ENCODE measurements at regions not wholly inside any gene's neighbourhood (a gene's known extent, or its start where the extent isn't known, plus 50 kb on each side); places are given as distances from the start of the nearest gene placed in this dataset.

DNA sequence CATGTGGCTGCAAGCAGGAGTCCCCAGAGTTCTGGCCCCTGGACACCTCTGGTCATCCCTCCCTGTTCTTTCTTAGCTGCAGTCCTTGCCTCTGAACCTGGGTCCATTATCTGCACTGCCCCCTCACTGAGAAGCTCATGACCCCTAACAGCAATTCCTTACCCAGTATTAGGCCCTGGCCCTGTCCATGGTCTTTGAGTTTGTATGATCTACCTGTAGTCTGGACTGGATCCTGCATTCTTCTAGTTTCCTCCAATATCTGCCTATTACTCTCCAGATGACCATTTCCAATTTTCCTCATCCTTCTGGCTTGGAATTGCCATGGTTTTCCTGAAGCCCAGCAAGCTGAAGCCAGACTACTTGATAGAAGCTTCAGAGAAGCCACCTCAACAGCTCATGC lies 302.4 kb upstream of the HS6ST1 start:
- Histone ChIP-seq H3K27me3 (ENCODE audit: control insufficient read depth in 1 of 2, insufficient read depth in 2 of 2, low read length in 2 of 2) (no peaks in the 10 kb centered on the region), H3K9ac (ENCODE audit: low read length) (no peak overlapping the region), H3K27ac (ENCODE audit: low read depth, low read length) (no peak overlapping the region), H3K4me3 (ENCODE audit: low read depth in 1 of 2, low read length in 2 of 2) (no peak overlapping the region), H3K36me3 (ENCODE audit: insufficient read depth, low read length) (no peaks in the 10 kb centered on the region), H3K9me3 (ENCODE audit: low read length) (no peaks in the 10 kb centered on the region), H3K4me1 (ENCODE audit: insufficient read depth, low read length) (no peaks in the 10 kb centered on the region)

DNA sequence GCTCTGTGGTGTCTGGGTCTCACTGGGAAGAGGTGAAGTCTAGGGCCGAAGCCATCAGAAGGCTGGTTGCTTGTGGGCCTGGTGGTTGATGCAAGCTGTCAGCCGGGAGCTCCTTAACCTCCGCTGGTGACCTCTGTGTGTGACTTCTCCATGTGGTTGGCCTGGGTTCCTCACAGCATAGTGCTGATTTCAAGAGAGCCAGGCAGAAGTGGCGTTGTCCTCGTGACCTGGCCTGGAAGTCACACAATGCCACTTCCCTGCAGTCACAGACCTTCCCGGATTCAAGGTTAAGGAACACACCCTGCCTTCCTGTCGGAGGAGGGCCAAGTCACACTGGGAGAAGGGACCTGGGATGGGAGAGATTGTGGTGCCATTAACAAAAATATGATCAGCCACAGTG lies 303.7 kb upstream of the HS6ST1 start:
- H3K9me3 ChIP-seq (ENCODE audit: low read length) = no peaks in the 10 kb centered on the region
- no peak overlapping the region for H3K4me3 ChIP-seq (ENCODE audit: low read depth in 1 of 2, low read length in 2 of 2)
- no peak overlapping the region for H3K9ac ChIP-seq (ENCODE audit: low read length)
- H3K4me1 ChIP-seq (ENCODE audit: insufficient read depth, low read length) = no peaks in the 10 kb centered on the region
- no peaks in the 10 kb centered on the region for H3K27me3 ChIP-seq (ENCODE audit: control insufficient read depth in 1 of 2, insufficient read depth in 2 of 2, low read length in 2 of 2)
- H3K27ac ChIP-seq (ENCODE audit: low read depth, low read length) = no peak overlapping the region
- no peaks in the 10 kb centered on the region for H3K36me3 ChIP-seq (ENCODE audit: insufficient read depth, low read length)

DNA sequence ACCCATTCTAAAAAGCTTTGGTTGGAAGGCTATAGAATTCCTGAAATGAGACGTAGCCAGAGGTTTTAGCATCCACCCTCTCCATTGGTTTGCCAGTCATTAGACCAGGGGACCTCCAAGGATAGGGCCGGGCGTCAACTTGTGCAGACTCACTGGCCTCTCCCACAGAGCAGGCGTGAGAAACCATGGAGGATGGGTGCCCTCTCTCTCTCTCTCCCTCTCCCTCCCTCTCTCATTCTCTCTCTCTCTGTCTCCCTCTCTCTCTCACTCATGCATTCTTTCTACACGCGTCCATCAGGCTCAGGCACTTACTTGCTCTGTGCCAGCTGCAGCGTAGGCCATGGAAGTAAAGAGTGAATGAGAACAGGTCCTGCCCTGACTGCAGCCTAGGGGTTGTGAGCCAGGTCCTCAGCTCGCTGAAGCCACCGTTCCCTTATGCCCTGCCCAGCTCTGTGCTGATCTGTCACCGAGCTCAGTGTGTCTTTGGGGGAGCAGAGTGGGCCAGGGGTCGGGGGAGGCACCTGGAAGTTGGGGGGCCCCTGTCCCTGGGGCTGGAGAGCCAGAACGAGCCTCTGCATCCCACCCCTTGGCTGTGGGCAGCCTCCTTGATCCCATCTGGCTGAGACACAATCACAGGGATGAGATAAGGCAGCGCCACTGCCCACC lies 304.4 kb upstream of the HS6ST1 start:
- no peaks in the 10 kb centered on the region for H3K4me1 ChIP-seq (ENCODE audit: insufficient read depth, low read length)
- no peaks in the 10 kb centered on the region for H3K9me3 ChIP-seq (ENCODE audit: low read length)
- no peak overlapping the region for H3K4me3 ChIP-seq (ENCODE audit: low read depth in 1 of 2, low read length in 2 of 2)
- H3K27me3 ChIP-seq (ENCODE audit: control insufficient read depth in 1 of 2, insufficient read depth in 2 of 2, low read length in 2 of 2) = no peaks in the 10 kb centered on the region
- no peak overlapping the region for H3K9ac ChIP-seq (ENCODE audit: low read length)
- no peaks in the 10 kb centered on the region for H3K36me3 ChIP-seq (ENCODE audit: insufficient read depth, low read length)
- no peak overlapping the region for H3K27ac ChIP-seq (ENCODE audit: low read depth, low read length)

DNA sequence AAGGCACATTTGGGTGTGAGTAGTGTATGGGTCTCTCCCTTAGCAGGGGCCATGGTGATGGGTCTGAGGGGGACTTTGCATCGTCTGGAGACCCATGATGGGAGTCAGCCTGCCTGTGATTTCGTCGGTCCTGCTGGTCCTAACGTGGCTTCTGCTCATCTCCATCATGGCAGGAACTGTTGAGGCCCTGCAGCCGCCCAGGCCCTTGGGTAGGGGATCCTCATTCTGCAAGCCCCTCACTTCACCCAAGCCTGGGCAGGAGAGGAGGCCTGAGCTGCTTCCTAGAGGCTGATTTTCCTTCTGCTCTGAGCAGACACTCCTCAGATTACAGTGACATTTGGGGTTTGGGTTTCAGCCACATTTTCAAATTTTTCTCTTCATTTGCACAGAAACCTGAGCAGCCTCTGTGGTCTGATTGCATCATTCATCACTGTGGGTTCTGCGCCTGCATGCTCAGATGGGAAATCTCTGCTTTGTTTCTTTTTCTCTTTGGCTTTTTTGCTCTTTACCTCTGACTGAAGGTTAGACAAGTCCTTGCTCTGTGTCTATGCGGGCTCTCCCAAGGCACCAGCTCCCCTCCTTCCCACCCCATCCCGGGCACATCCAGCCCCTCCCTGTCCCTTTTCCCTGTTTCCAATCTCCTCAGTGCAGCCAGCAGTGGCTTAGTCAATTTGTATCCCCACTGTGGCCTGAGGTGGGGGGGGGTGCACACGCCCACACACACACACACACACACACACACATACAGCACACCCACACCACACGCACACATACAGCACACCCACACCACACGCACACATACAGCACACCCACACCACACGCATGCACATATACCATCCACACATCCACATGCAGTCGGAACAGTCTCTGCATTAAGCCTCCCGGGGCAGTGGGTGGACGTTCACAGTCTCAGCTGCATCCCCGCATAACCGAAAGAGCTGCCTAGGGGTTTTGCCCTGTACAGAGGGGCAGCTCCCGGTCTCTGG lies 305.4 kb upstream of the HS6ST1 start:
- Histone ChIP-seq H3K27ac (ENCODE audit: low read depth, low read length) (no peak overlapping the region), H3K27me3 (ENCODE audit: control insufficient read depth in 1 of 2, insufficient read depth in 2 of 2, low read length in 2 of 2) (no peaks in the 10 kb centered on the region), H3K9ac (ENCODE audit: low read length) (no peak overlapping the region), H3K4me1 (ENCODE audit: insufficient read depth, low read length) (no peaks in the 10 kb centered on the region), H3K4me3 (ENCODE audit: low read depth in 1 of 2, low read length in 2 of 2) (no peak overlapping the region), H3K36me3 (ENCODE audit: insufficient read depth, low read length) (no peaks in the 10 kb centered on the region), H3K9me3 (ENCODE audit: low read length) (no peaks in the 10 kb centered on the region)

DNA sequence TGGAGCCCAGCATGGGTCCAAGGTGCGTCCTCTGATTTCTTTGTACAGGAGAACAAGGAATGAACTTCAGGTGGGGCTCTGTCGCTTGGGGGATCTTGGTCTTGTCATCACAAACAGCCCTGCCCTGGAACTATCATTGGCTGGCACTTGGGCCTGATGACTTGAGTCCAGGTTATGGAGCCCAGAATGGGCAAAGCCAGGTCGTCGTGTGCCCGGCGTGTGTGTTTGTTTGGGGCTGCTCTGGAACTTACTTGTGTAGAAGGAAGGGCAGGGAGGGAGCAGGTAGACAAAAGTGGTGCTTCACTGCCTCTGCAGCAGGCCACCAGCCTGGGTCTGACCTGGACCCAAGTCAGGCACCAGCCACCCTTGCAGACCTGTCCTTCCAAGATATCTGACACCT lies 306.3 kb upstream of the HS6ST1 start:
- Histone ChIP-seq H3K27ac (ENCODE audit: low read depth, low read length) (no peak overlapping the region), H3K4me3 (ENCODE audit: low read depth in 1 of 2, low read length in 2 of 2) (no peak overlapping the region), H3K4me1 (ENCODE audit: insufficient read depth, low read length) (no peaks in the 10 kb centered on the region)

DNA sequence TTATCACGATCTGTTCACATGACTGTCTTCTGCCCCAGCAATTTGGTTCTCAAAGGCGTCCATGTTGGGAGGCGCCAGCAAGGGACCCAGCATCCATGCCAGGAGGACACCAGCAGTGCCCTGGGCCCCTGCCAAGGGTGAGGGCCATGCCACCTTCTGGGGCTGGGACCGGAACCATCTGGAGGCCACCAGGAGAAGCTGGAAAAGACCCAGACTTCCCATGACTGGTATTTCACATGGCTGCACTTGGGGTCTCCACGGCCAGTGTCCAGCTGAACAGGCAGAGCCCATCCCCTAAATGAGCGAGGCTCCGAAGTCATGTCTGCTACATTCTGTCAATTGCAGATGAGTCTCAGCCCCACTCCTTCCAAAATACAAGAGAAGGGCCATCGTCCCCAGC lies 306.8 kb upstream of the HS6ST1 start:
- Histone ChIP-seq H3K27ac (ENCODE audit: low read depth, low read length) (no peak overlapping the region), H3K9me3 (ENCODE audit: low read length) (no peaks in the 10 kb centered on the region), H3K27me3 (ENCODE audit: control insufficient read depth in 1 of 2, insufficient read depth in 2 of 2, low read length in 2 of 2) (no peaks in the 10 kb centered on the region), H3K9ac (ENCODE audit: low read length) (no peak overlapping the region), H3K4me1 (ENCODE audit: insufficient read depth, low read length) (no peaks in the 10 kb centered on the region), H3K4me3 (ENCODE audit: low read depth in 1 of 2, low read length in 2 of 2) (no peak overlapping the region), H3K36me3 (ENCODE audit: insufficient read depth, low read length) (no peaks in the 10 kb centered on the region)

More for the DNA sequence above, 306.3 kb upstream of the HS6ST1 start:
- Histone ChIP-seq H3K9ac (ENCODE audit: low read length) (no peak overlapping the region), H3K9me3 (ENCODE audit: low read length) (no peaks in the 10 kb centered on the region), H3K27me3 (ENCODE audit: control insufficient read depth in 1 of 2, insufficient read depth in 2 of 2, low read length in 2 of 2) (no peaks in the 10 kb centered on the region), H3K36me3 (ENCODE audit: insufficient read depth, low read length) (no peaks in the 10 kb centered on the region)

DNA sequence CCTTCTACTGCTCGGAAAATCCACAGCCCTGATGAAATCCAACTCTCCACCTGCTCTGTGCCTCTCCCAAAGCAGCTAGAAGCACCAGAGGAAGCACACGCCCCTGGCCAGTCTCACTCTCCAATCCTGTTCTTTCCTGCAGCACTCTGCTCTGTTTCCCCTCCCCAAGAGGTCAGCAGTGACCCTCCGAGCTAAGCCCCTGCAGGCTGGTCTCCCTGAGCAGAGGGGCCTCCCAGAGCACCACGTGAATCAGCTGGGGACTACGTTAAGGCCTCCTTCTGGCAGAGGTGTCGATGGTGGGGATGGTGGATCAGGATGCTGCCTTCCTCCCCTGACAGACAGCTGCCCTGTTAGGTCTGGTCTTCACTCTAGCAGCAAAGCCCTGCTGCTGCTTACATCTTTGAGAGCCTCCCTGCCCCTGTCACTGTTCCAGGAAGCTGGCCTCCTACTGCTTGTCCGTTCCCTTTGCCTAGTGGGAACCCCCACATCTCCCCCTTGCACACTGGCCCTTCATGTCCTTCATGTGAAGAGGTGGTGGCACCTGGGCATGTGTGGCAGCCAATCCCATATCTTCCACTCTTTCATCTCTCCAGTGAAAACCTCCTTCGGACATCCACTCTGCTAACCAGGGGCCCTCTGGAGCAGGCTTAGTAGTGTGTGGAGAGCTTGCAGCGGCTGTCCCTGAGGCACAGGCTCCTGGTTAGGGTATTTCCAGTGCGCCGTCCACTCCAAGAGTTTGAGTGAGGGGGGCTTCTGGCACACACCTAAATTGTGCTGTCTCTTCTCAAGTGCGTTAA lies 307.5 kb upstream of the HS6ST1 start:
- no peaks in the 10 kb centered on the region for H3K9me3 ChIP-seq (ENCODE audit: low read length)
- no peak overlapping the region for H3K9ac ChIP-seq (ENCODE audit: low read length)
- no peaks in the 10 kb centered on the region for H3K27me3 ChIP-seq (ENCODE audit: control insufficient read depth in 1 of 2, insufficient read depth in 2 of 2, low read length in 2 of 2)
- H3K27ac ChIP-seq (ENCODE audit: low read depth, low read length) = no peak overlapping the region
- H3K4me1 ChIP-seq (ENCODE audit: insufficient read depth, low read length) = no peaks in the 10 kb centered on the region
- no peaks in the 10 kb centered on the region for H3K36me3 ChIP-seq (ENCODE audit: insufficient read depth, low read length)
- H3K4me3 ChIP-seq (ENCODE audit: low read depth in 1 of 2, low read length in 2 of 2) = no peak overlapping the region

DNA sequence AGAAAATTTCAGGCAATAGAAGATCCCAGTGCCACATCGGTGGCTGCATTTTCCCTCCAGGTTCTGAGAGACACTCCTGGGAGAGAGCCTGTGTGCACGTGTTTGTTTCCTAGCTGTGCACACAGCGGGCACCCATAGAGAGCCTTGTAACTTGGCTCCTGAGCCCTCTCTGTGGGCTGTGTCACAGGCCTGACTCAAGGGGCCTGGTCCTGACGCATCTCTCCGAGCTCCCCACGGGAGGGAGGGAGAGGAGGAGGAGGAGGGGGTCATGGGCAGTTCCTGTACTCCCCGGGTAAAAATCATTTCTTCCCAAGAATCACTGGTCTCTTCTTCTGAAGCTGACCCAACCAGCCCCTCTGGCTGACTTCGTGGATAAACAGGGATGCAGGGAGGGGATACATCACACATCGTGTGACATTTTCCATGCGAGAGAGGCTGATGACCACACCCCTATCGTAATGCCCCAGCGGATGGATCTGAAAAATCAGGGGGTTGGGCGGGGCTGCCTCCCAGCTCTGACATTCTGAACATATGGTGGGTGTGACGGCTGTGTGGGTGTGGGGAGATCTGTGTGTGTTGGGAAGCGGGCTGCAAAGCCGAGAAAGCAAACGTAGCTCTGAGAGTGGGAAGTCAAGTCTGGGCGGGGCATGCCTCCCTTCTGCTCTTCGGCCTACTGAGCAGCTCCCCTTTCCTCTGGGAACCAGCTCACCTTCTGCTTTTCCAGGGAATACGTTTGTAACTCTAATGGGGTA lies 308.3 kb upstream of the HS6ST1 start:
- Histone ChIP-seq H3K9ac (ENCODE audit: low read length) (no peak overlapping the region), H3K27ac (ENCODE audit: low read depth, low read length) (no peak overlapping the region), H3K4me3 (ENCODE audit: low read depth in 1 of 2, low read length in 2 of 2) (no peak overlapping the region), H3K27me3 (ENCODE audit: control insufficient read depth in 1 of 2, insufficient read depth in 2 of 2, low read length in 2 of 2) (no peaks in the 10 kb centered on the region), H3K4me1 (ENCODE audit: insufficient read depth, low read length) (no peaks in the 10 kb centered on the region), H3K36me3 (ENCODE audit: insufficient read depth, low read length) (no peaks in the 10 kb centered on the region), H3K9me3 (ENCODE audit: low read length) (no peaks in the 10 kb centered on the region)

DNA sequence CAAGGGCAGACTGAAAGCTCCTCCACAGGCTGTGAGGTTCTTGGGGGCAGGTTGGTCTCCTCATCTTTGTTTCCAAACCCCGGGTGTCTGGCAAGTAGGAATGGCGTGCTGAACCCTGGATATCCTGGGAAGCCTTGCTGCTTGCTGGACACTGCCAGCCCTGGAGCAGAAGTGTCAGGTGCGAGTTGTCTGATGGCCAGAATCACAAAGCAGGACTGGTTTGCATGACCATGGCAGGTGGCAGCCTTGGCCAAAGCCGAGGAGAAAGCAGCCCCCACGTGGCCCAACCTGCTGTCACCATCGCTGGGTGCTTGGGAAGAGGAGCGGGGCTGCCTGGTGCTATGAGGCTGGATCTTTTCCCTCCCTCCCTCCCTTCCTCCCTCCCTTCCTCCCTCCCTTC lies 309.5 kb upstream of the HS6ST1 start:
- Histone ChIP-seq H3K27ac (ENCODE audit: low read depth, low read length) (no peak overlapping the region), H3K9me3 (ENCODE audit: low read length) (no peaks in the 10 kb centered on the region), H3K36me3 (ENCODE audit: insufficient read depth, low read length) (no peaks in the 10 kb centered on the region), H3K27me3 (ENCODE audit: control insufficient read depth in 1 of 2, insufficient read depth in 2 of 2, low read length in 2 of 2) (no peaks in the 10 kb centered on the region), H3K9ac (ENCODE audit: low read length) (no peak overlapping the region), H3K4me1 (ENCODE audit: insufficient read depth, low read length) (no peaks in the 10 kb centered on the region), H3K4me3 (ENCODE audit: low read depth in 1 of 2, low read length in 2 of 2) (no peak overlapping the region)

DNA sequence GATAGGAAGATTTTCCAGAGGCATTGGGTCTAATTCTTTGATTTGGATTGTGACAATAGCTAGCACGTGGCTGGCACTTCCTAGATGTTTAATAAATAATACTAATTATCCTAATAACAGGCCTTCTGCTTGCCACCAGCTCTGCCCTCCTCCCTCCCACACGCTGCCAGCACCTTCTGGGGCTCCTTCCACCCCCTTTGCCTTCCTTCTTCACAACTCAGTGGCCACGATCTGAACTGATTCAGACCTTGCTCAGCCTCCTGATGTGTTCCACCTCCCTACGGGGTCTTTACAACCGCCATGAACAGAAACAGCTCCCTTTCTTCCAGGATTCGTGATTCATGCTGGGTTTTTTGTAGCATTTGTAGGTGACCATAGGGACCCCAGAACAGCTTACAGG lies 310.3 kb upstream of the HS6ST1 start:
- no peaks in the 10 kb centered on the region for H3K9me3 ChIP-seq (ENCODE audit: low read length)
- no peak overlapping the region for H3K4me3 ChIP-seq (ENCODE audit: low read depth in 1 of 2, low read length in 2 of 2)
- no peak overlapping the region for H3K27ac ChIP-seq (ENCODE audit: low read depth, low read length)
- no peaks in the 10 kb centered on the region for H3K4me1 ChIP-seq (ENCODE audit: insufficient read depth, low read length)
- no peak overlapping the region for H3K9ac ChIP-seq (ENCODE audit: low read length)
- H3K27me3 ChIP-seq (ENCODE audit: control insufficient read depth in 1 of 2, insufficient read depth in 2 of 2, low read length in 2 of 2) = no peaks in the 10 kb centered on the region
- H3K36me3 ChIP-seq (ENCODE audit: insufficient read depth, low read length) = no peaks in the 10 kb centered on the region

All from muscle layer of colon (tissue), 2 donors.